Thyroid gland (tissue), 4 donors: ENCODE measurements at regions not wholly inside any gene's neighbourhood (a gene's known extent, or its start where the extent isn't known, plus 50 kb on each side); places are given as distances from the start of the nearest gene placed in this dataset.

ENCODE experiments used
- POLR2A ChIP-seq, 2 donors: fragments of 450-650 bp; IDR thresholded peaks; one replicate each; pipeline ENCODE4 v1.6.1; 2017; ENCODE audit warnings: antibody characterized with exemption in 2 of 2, mild to moderate bottlenecking in 2 of 2, moderate library complexity in 1 of 2
- TF ChIP-seq, protein P1 (sequence below), 6 experiments: fragments of 200-600 bp in 3 of 6; fragments of 450-650 bp in 3 of 6; sonication (generic) in 3 of 6; IDR thresholded peaks; one replicate each; pipeline ENCODE4 v1.5.1; 2016 to 2019; ENCODE audit warnings: antibody characterized with exemption in 6 of 6, mild to moderate bottlenecking in 2 of 6, inconsistent platforms in 1 of 6, moderate library complexity in 1 of 6

DNA sequence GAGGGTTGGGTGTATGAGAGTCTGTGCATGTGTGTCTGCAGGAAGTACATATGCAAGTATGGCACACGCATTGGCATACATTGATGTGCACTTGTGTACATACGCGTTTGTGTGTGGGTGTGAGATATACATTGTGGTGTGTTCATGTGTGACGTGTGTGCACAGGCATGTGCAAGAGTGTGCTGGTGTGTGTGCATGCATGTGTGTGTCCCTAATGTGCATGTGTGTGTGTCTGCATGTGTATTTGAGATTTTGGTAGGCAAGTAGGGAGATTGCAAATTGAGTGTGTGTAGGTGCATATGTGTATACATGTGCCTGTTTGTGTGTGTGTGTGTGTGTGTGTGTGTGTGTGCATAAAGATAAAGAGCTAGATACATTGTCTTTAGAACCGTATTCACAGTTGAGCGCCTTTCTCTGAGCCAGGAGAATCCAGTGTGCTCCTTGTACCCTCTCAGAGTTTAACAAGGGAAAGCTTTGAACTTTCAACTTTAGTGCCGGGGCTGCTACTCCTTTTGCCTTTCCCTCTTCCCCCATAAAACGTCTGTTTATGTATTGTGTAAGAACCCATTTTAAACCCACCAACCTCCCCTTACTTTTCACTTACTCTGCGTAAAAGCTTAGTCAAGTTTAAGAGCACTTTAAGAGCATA is 152.4 kb upstream of the CHL1 start:
- TF ChIP-seq, protein P1, sequence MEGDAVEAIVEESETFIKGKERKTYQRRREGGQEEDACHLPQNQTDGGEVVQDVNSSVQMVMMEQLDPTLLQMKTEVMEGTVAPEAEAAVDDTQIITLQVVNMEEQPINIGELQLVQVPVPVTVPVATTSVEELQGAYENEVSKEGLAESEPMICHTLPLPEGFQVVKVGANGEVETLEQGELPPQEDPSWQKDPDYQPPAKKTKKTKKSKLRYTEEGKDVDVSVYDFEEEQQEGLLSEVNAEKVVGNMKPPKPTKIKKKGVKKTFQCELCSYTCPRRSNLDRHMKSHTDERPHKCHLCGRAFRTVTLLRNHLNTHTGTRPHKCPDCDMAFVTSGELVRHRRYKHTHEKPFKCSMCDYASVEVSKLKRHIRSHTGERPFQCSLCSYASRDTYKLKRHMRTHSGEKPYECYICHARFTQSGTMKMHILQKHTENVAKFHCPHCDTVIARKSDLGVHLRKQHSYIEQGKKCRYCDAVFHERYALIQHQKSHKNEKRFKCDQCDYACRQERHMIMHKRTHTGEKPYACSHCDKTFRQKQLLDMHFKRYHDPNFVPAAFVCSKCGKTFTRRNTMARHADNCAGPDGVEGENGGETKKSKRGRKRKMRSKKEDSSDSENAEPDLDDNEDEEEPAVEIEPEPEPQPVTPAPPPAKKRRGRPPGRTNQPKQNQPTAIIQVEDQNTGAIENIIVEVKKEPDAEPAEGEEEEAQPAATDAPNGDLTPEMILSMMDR (IDR thresholded peaks at IDR 0.05): no peak
- no peak for TF ChIP-seq POLR2A (IDR thresholded peaks at IDR 0.05)
